H9 (cell line): ENCODE measurements at regions not wholly inside any gene's neighbourhood (a gene's known extent, or its start where the extent isn't known, plus 50 kb on each side); places are given as distances from the start of the nearest gene placed in this dataset.
A peak's percentile ranks its signal among the peaks of the same experiment; 100 is the strongest.

Experiments used
- DNase-seq: peaks from one replicate; pipeline ENCODE4 v3.0.0-alpha.2; 2017
- H2AFZ ChIP-seq: one replicate; pipeline ENCODE4 v1.6.1; 2013; ENCODE audit warnings: mild to moderate bottlenecking, low read length, control low read depth, moderate library complexity
- H2AK5ac ChIP-seq: 2 replicates; pipeline ENCODE4 v1.6.1; 2013; ENCODE audit warnings: low read length, control low read depth, mixed read lengths; ENCODE audit not compliant: insufficient read length
- H2BK120ac ChIP-seq: one replicate; pipeline ENCODE4 v1.6.1; 2013; ENCODE audit warnings: low read depth, mild to moderate bottlenecking, low read length, control low read depth, inconsistent platforms; ENCODE audit not compliant: poor library complexity, severe bottlenecking
- H2BK12ac ChIP-seq: 2 replicates; pipeline ENCODE4 v1.6.1; 2013; ENCODE audit warnings: low read length, control low read depth, mixed read lengths, low read depth; ENCODE audit not compliant: insufficient read length
- H2BK15ac ChIP-seq: 2 replicates; pipeline ENCODE4 v1.6.1; 2013; ENCODE audit warnings: low read depth, low read length, control low read depth
- H2BK20ac ChIP-seq: one replicate; pipeline ENCODE4 v1.6.1; 2013; ENCODE audit warnings: low read depth, mild to moderate bottlenecking, low read length, control low read depth, inconsistent platforms; ENCODE audit not compliant: poor library complexity, severe bottlenecking
- H2BK5ac ChIP-seq: 2 replicates; pipeline ENCODE4 v1.6.1; 2013; ENCODE audit warnings: low read length, control low read depth, mixed read lengths; ENCODE audit not compliant: insufficient read length
- H3K14ac ChIP-seq: 2 replicates; pipeline ENCODE4 v1.6.1; 2013; ENCODE audit warnings: low read length, control low read depth; ENCODE audit not compliant: insufficient read depth
- H3K18ac ChIP-seq: 2 replicates; pipeline ENCODE4 v1.6.1; 2013; ENCODE audit warnings: low read depth, mild to moderate bottlenecking, mixed read lengths, low read length, control low read depth; ENCODE audit not compliant: insufficient read length
- H3K23ac ChIP-seq: 2 replicates; pipeline ENCODE4 v1.6.1; 2013; ENCODE audit warnings: low read length, control low read depth, mixed read lengths, low read depth; ENCODE audit not compliant: insufficient read length
- H3K23me2 ChIP-seq: 2 replicates; pipeline ENCODE4 v1.6.1; 2013; ENCODE audit warnings: low read depth, mild to moderate bottlenecking, mixed read lengths, low read length, control low read depth; ENCODE audit not compliant: insufficient read length, poor library complexity, severe bottlenecking
- H3K27ac ChIP-seq: 2 replicates; pipeline ENCODE4 v1.5.1; 2013; ENCODE audit warnings: low read length, control low read depth, mixed read lengths, low read depth; ENCODE audit not compliant: insufficient read length
- H3K27me3 ChIP-seq: 2 replicates; pipeline ENCODE4 v1.6.1; 2013; ENCODE audit warnings: low read length, control low read depth, inconsistent platforms; ENCODE audit not compliant: insufficient read depth
- H3K4ac ChIP-seq: 2 replicates; pipeline ENCODE4 v1.6.1; 2013; ENCODE audit warnings: low read depth, mild to moderate bottlenecking, control low read depth, inconsistent platforms, low read length, moderate library complexity
- H3K4me1 ChIP-seq: 2 replicates; pipeline ENCODE4 v1.6.1; 2013; ENCODE audit warnings: low read length, control low read depth, inconsistent platforms; ENCODE audit not compliant: insufficient read depth
- H3K4me2 ChIP-seq: 2 replicates; pipeline ENCODE4 v1.6.1; 2013; ENCODE audit warnings: low read length, control low read depth, mixed read lengths; ENCODE audit not compliant: insufficient read length, insufficient read depth
- H3K56ac ChIP-seq: 2 replicates; pipeline ENCODE4 v1.6.1; 2013; ENCODE audit warnings: low read depth, mild to moderate bottlenecking, mixed read lengths, low read length, control low read depth; ENCODE audit not compliant: insufficient read length
- H3K79me1 ChIP-seq: 2 replicates; pipeline ENCODE4 v1.6.1; 2013; ENCODE audit warnings: low read depth, mild to moderate bottlenecking, moderate library complexity, low read length, control low read depth, inconsistent platforms; ENCODE audit not compliant: insufficient read depth, poor library complexity, severe bottlenecking
- H3K79me2 ChIP-seq: 2 replicates; pipeline ENCODE4 v1.6.1; 2013; ENCODE audit warnings: low read length, control low read depth, inconsistent platforms; ENCODE audit not compliant: insufficient read depth
- H3K9ac ChIP-seq: 2 replicates; pipeline ENCODE4 v1.6.1; 2013; ENCODE audit warnings: low read length, control low read depth, mixed read lengths; ENCODE audit not compliant: insufficient read length; ENCODE audit errors: extremely low read depth
- H3K9me3 ChIP-seq: one replicate; pipeline ENCODE4 v1.6.1; 2013; ENCODE audit warnings: low read depth, low read length, inconsistent platforms; ENCODE audit not compliant: control insufficient read depth
- H3T11ph ChIP-seq: one replicate; pipeline ENCODE4 v1.6.1; 2013; ENCODE audit warnings: mild to moderate bottlenecking, low read length, control low read depth, inconsistent platforms
- H4K20me1 ChIP-seq: one replicate; pipeline ENCODE4 v1.6.1; 2013; ENCODE audit not compliant: control insufficient read depth, insufficient read length, insufficient read depth
- H4K5ac ChIP-seq: 2 replicates; pipeline ENCODE4 v1.6.1; 2013; ENCODE audit warnings: low read depth, mild to moderate bottlenecking, mixed read lengths, low read length, control low read depth; ENCODE audit not compliant: insufficient read length
- H4K8ac ChIP-seq: replicated peaks from 2 replicates; pipeline ENCODE4 v1.6.1; 2013; ENCODE audit warnings: low read length, control low read depth, mixed read lengths, low read depth; ENCODE audit not compliant: insufficient read length
- H4K91ac ChIP-seq: 2 replicates; pipeline ENCODE4 v1.6.1; 2013; ENCODE audit warnings: low read depth, mild to moderate bottlenecking, moderate library complexity, mixed read lengths, low read length, control low read depth; ENCODE audit not compliant: insufficient read length
- H3K27ac Mint-ChIP-seq, 3 experiments: 2 replicates in 2 of 3; 3 replicates in 1 of 3; pipeline ENCODE4 v1.8.0; 2020 to 2021; ENCODE audit warnings: mixed read lengths in 3 of 3, mild to moderate bottlenecking in 1 of 3, moderate library complexity in 1 of 3
- H3K27me3 Mint-ChIP-seq: 2 replicates; pipeline ENCODE4 v1.8.0; 2021; ENCODE audit warnings: low read depth, mild to moderate bottlenecking, moderate library complexity, mixed read lengths
- H3K36me3 Mint-ChIP-seq, 3 experiments: 2 replicates in 2 of 3; 3 replicates in 1 of 3; pipeline ENCODE4 v1.8.0; 2020 to 2021; ENCODE audit warnings: low read depth in 3 of 3, mixed read lengths in 3 of 3; ENCODE audit not compliant: insufficient read depth in 1 of 3
- H3K4me1 Mint-ChIP-seq, 2 experiments: 2 replicates each; pipeline ENCODE4 v1.8.0; 2020; ENCODE audit warnings: mixed read lengths in 2 of 2
- H3K4me3 Mint-ChIP-seq, 2 experiments: 2 replicates in 1 of 2; 3 replicates in 1 of 2; pipeline ENCODE4 v1.8.0; 2020 to 2021; ENCODE audit warnings: mild to moderate bottlenecking in 2 of 2, mixed read lengths in 2 of 2, moderate library complexity in 1 of 2
- H3K9me3 Mint-ChIP-seq, 2 experiments: 2 replicates in 1 of 2; 3 replicates in 1 of 2; pipeline ENCODE4 v1.8.0; 2020; ENCODE audit warnings: mild to moderate bottlenecking in 2 of 2, mixed read lengths in 2 of 2, moderate library complexity in 1 of 2
- CTCF ChIP-seq: fragments of 200-600 bp; sonication (generic); conservative IDR thresholded peaks from 3 replicates; pipeline ENCODE4 v1.8.0; 2021; ENCODE audit warnings: antibody characterized with exemption, mild to moderate bottlenecking
- WGBS: extraction: QIAGEN DNeasy Blood & Tissue Kit; methylation state at CpG from one replicate; pipeline ENCODE4 v1.1.7; 2013; ENCODE audit warnings: missing lambda C conversion rate, low lambda C conversion rate, mixed read lengths; ENCODE audit not compliant: insufficient read length; ENCODE audit errors: extremely low coverage; 5-methylcytosine and 5-hydroxymethylcytosine counted together

- Histone ChIP-seq H3K14ac (no peak overlapping the region), H3K79me1 (no peaks in the 10 kb centered on the region), H3K56ac (no peak overlapping the region), H3K27ac (no peak overlapping the region), H2BK12ac (no peak overlapping the region), H3K23ac (no peak overlapping the region), H3K4ac (no peak overlapping the region), H2AFZ (no peak overlapping the region), H2BK120ac (no peak overlapping the region), H3T11ph (no peak overlapping the region), H3K4me2 (no peak overlapping the region), H4K8ac (no peak overlapping the region), H3K79me2 (no peaks in the 10 kb centered on the region), H3K23me2 (no peaks in the 10 kb centered on the region), H4K91ac (no peak overlapping the region), H2AK5ac (no peak overlapping the region), H2BK5ac (no peak overlapping the region), H3K4me1 (no peaks in the 10 kb centered on the region), H3K18ac (no peak overlapping the region), H2BK20ac (no peak overlapping the region), H3K9ac (no peak overlapping the region), H3K9me3 (peaks cover 17% of the 10 kb centered on the region), H3K27me3 (no peaks in the 10 kb centered on the region), H4K5ac (no peak overlapping the region), H2BK15ac (no peak overlapping the region), H4K20me1 (no peaks in the 10 kb centered on the region)
- TF ChIP-seq CTCF = peak; percentile 96
- H3K27ac Mint-ChIP-seq = no peak overlapping the region
- peak; percentile 67 for DNase-seq
- H3K4me3 Mint-ChIP-seq = no peak overlapping the region
- H3K36me3 Mint-ChIP-seq = peaks cover 4 to 12% (median 10%) of the 10 kb centered on the region in 3 experiments; a peak in 5 of 7 replicates
- H3K9me3 Mint-ChIP-seq = peaks cover 17 to 18% of the 10 kb centered on the region in 2 experiments
- peaks cover 23% of the 10 kb centered on the region for H3K27me3 Mint-ChIP-seq
- WGBS = no CpG with 5 or more reads among the region's 11 CpGs
- peaks cover 0 to 5% of the 10 kb centered on the region in 2 experiments; a peak in 2 of 4 replicates for H3K4me1 Mint-ChIP-seq
These were observed 61.5 kb downstream of the TBXT start for GRCh38 chr6:166106076-166106686.
